Neural crest cell (in vitro differentiated cells): ENCODE measurements at regions not wholly inside any gene's neighbourhood (a gene's known extent, or its start where the extent isn't known, plus 50 kb on each side); places are given as distances from the start of the nearest gene placed in this dataset.
A peak's percentile ranks its signal among the peaks of the same experiment; 100 is the strongest.
"Not testable (repeated sequence)": the region's sequence is repeated elsewhere in the genome, so short reads cannot be mapped to it uniquely, and the experiment has no call there.

ENCODE experiments used
- DNase-seq: peaks from one replicate; pipeline ENCODE4 v3.0.0; 2021; ENCODE audit warnings: low read depth, mixed read lengths, low spot score
- H3K27ac Mint-ChIP-seq: one replicate; pipeline ENCODE4 v1.8.0; 2021; ENCODE audit warnings: mild to moderate bottlenecking, mixed read lengths; ENCODE audit not compliant: unreplicated experiment
- H3K27me3 Mint-ChIP-seq: 2 replicates; pipeline ENCODE4 v1.8.0; 2021; ENCODE audit warnings: low read depth, mild to moderate bottlenecking, mixed read lengths
- H3K36me3 Mint-ChIP-seq: 2 replicates; pipeline ENCODE4 v1.8.0; 2021; ENCODE audit warnings: low read depth, mild to moderate bottlenecking, mixed read lengths
- H3K4me1 Mint-ChIP-seq: 2 replicates; pipeline ENCODE4 v1.8.0; 2021; ENCODE audit warnings: mixed read lengths
- H3K4me3 Mint-ChIP-seq: one replicate; pipeline ENCODE4 v1.8.0; 2021; ENCODE audit warnings: mild to moderate bottlenecking, mixed read lengths
- H3K9me3 Mint-ChIP-seq: 2 replicates; pipeline ENCODE4 v1.8.0; 2021; ENCODE audit warnings: mixed read lengths
- TF ChIP-seq, protein P1 (sequence below): fragments of 200-600 bp; sonication (generic); conservative IDR thresholded peaks from 2 replicates; pipeline ENCODE4 v1.5.0; 2021; ENCODE audit warnings: antibody characterized with exemption, mild to moderate bottlenecking

DNA sequence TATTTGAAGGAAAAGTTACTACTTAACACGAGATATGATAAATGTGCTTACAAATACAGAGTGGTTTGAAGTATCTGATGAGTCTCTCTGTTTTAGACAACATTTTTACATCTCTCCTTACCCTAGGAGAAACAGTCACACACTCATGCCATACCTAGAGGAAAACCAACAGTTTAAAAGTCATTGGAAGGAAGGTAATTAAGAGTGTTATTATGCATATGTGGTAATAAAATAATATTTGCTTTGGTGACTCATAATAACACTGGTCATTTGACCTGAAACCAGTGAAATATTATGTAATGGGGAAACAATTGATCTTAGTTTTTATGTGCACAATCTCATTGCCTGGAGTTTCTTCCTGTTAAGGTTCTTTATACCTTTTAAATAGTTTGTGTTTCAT lies 136.9 kb upstream of the SOX21 start:
- peaks cover 8% of the 10 kb centered on the region for H3K9me3 Mint-ChIP-seq
- DNase-seq, result no peak
- peaks cover 13% of the 10 kb centered on the region for H3K4me1 Mint-ChIP-seq
- no peaks in the 10 kb centered on the region for H3K27me3 Mint-ChIP-seq
- no peaks in the 10 kb centered on the region for H3K36me3 Mint-ChIP-seq
- TF ChIP-seq, protein P1, sequence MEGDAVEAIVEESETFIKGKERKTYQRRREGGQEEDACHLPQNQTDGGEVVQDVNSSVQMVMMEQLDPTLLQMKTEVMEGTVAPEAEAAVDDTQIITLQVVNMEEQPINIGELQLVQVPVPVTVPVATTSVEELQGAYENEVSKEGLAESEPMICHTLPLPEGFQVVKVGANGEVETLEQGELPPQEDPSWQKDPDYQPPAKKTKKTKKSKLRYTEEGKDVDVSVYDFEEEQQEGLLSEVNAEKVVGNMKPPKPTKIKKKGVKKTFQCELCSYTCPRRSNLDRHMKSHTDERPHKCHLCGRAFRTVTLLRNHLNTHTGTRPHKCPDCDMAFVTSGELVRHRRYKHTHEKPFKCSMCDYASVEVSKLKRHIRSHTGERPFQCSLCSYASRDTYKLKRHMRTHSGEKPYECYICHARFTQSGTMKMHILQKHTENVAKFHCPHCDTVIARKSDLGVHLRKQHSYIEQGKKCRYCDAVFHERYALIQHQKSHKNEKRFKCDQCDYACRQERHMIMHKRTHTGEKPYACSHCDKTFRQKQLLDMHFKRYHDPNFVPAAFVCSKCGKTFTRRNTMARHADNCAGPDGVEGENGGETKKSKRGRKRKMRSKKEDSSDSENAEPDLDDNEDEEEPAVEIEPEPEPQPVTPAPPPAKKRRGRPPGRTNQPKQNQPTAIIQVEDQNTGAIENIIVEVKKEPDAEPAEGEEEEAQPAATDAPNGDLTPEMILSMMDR, result no peak
- no peak overlapping the region for H3K4me3 Mint-ChIP-seq
- no peak overlapping the region for H3K27ac Mint-ChIP-seq

DNA sequence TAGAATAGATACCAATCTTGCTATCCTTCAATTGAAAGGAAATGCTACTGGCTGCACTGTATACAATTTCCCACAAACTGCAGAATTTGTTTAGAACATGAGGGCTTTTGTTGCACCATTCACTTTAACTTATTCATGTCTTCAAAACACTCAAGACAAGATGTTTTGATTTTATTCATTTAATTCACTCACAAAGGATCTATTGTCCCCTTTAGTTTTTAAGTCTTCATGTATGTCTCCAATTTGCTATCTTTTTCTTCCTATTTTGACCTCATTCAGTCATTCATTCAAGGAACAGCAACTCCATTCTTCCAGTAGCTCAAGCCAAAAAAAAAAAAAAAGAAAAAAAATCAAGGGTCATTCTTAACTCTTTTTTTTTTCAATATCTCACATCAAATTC lies 130.6 kb upstream of the SOX21 start:
- no peak overlapping the region for H3K27ac Mint-ChIP-seq
- H3K4me1 Mint-ChIP-seq, result peaks cover 19% of the 10 kb centered on the region
- no peak for DNase-seq
- TF ChIP-seq, protein P1, result no peak
- no peak overlapping the region for H3K4me3 Mint-ChIP-seq
- peaks cover 3% of the 10 kb centered on the region for H3K36me3 Mint-ChIP-seq
- no peaks in the 10 kb centered on the region for H3K27me3 Mint-ChIP-seq
- H3K9me3 Mint-ChIP-seq, result peaks cover 13% of the 10 kb centered on the region

DNA sequence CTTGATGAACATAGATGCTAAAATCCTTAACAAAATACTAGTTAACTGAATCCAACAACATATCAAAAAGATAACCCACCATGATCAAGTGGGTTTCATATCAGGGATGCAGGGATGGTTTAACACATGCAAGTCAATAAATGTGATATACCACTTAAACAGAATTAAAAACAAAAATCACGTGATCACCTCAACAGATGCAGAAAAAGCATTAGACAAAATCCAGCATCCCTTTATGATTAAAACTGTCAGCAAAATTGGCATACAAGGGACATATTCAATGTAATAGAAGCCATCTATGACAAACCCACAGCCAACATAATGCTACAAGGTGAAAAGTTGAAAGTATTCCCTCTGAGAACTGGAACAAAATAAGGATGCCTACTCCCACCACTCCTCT lies 124.7 kb upstream of the SOX21 start:
- H3K27ac Mint-ChIP-seq, H3K27me3 Mint-ChIP-seq, DNase-seq, H3K36me3 Mint-ChIP-seq, H3K4me3 Mint-ChIP-seq: not testable (repeated sequence)
- H3K4me1 Mint-ChIP-seq, result peaks cover 12% of the 10 kb centered on the region
- peaks cover 20% of the 10 kb centered on the region for H3K9me3 Mint-ChIP-seq

DNA sequence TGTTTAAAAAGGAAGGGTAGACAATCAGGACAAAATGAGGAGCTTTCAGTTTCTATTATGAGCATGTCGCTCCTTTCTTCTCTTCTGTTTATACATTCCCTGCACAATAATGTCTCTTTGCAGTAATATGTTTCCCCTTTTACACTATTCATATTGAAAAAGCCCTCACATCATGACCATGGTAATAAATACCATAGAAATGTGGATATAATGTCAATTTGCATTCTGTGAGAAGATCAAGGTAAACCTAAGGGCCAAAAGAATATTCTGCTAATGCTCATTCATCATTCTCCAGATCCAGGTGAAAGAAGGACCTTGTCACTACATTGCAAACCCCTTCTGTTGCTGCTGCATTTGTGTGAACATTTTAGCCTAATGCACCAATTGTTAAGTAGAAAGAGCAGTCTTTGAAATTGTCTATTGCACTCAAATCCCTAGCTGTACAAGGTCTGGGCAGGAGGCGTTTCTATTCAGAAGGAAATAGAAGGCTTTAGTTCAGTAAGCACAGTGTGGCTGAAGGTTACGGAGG lies 117.6 kb upstream of the SOX21 start:
- TF ChIP-seq, protein P1, result no peak
- Mint-ChIP-seq H3K9me3 (peaks cover under 1% of the 10 kb centered on the region), H3K27ac (no peak overlapping the region), H3K4me1 (peaks cover 58% of the 10 kb centered on the region), H3K4me3 (peak overlapping the region; percentile 7), H3K27me3 (no peaks in the 10 kb centered on the region), H3K36me3 (no peaks in the 10 kb centered on the region)
- no peak for DNase-seq

DNA sequence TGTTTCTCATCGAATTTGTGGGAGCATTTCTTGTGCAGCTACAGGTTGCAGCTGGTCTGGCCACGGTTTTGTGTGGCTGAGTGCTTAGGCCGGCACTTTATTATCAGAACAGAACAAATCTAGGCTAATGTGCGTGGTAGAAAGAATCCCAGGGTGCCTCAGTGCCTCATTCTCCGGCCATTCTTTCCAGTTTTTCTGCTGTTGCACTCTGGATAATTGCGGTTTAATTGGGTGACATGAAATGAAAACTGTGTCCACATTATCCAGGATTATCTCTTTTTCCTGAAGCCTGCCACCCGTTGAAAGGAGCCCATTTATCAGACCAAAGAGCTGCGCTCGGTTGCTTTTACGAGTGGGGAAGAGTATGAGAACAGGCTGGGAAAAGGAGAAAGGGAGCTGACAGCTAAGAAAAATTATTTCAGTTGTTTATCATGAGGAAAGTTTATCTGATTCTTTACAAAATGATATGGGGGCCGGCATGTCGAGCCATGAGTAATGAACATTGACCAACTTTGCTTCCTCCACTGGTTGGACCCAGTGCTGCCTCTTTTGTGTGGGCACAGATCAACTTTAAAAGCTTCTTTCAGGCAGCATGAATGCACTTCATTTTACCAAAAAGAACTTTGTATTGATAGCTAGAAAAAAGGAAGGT lies 117.0 kb upstream of the SOX21 start:
- Mint-ChIP-seq H3K27ac (peak overlapping the region; percentile 2), H3K4me3 (peak overlapping the region; percentile 1), H3K4me1 (peaks cover 58% of the 10 kb centered on the region), H3K27me3 (no peaks in the 10 kb centered on the region), H3K36me3 (no peaks in the 10 kb centered on the region), H3K9me3 (no peaks in the 10 kb centered on the region)
- no peak for DNase-seq
- TF ChIP-seq, protein P1, result no peak

DNA sequence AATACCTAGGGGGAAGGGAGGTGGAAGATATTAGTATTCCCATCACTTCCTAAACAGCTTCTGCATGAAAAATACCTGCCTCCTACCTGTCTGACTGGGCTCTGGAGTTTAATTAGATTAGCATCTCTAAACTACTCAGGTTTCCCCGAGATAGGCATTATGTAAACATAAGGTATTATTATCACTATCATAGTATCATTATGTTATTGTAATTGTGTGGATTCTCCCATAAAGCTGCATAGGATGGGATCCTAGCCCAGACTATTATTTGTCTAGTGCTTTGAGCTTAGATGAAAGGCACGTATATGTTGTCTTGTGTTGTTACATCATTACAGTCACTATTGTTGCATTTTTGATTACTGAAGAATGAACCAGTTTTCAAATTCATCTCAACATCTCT lies 115.2 kb upstream of the SOX21 start:
- Mint-ChIP-seq H3K27ac (no peak overlapping the region), H3K36me3 (no peaks in the 10 kb centered on the region), H3K4me1 (peaks cover 57% of the 10 kb centered on the region), H3K4me3 (no peak overlapping the region), H3K27me3 (no peaks in the 10 kb centered on the region), H3K9me3 (no peaks in the 10 kb centered on the region)
- DNase-seq, result no peak
- TF ChIP-seq, protein P1, result no peak
